Type B pancreatic cell (in vitro differentiated cells): ENCODE measurements at regions not wholly inside any gene's neighbourhood (a gene's known extent, or its start where the extent isn't known, plus 50 kb on each side); places are given as distances from the start of the nearest gene placed in this dataset.
A peak's percentile ranks its signal among the peaks of the same experiment; 100 is the strongest.

Source experiments
- DNase-seq: peaks from one replicate; pipeline ENCODE4 v3.0.0; 2021; ENCODE audit warnings: mixed read lengths; ENCODE audit not compliant: unreplicated experiment; ENCODE audit errors: extremely low spot score
- H3K27ac Mint-ChIP-seq: 2 replicates; pipeline ENCODE4 v1.8.0; 2021; ENCODE audit warnings: mild to moderate bottlenecking, mixed read lengths
- H3K27me3 Mint-ChIP-seq: 2 replicates; pipeline ENCODE4 v1.8.0; 2021; ENCODE audit warnings: mixed read lengths
- H3K36me3 Mint-ChIP-seq: 2 replicates; pipeline ENCODE4 v1.8.0; 2021; ENCODE audit warnings: mixed read lengths
- H3K4me1 Mint-ChIP-seq: one replicate; pipeline ENCODE4 v1.8.0; 2021; ENCODE audit warnings: mixed read lengths; ENCODE audit not compliant: unreplicated experiment
- H3K4me3 Mint-ChIP-seq: 2 replicates; pipeline ENCODE4 v1.8.0; 2021; ENCODE audit warnings: mild to moderate bottlenecking, mixed read lengths
- H3K9me3 Mint-ChIP-seq: 2 replicates; pipeline ENCODE4 v1.8.0; 2021; ENCODE audit warnings: mixed read lengths
- TF ChIP-seq, protein P1 (sequence below): fragments of 200-600 bp; sonication (generic); conservative IDR thresholded peaks from 2 replicates; pipeline ENCODE4 v1.5.0; 2021; ENCODE audit warnings: antibody characterized with exemption, mild to moderate bottlenecking

DNA sequence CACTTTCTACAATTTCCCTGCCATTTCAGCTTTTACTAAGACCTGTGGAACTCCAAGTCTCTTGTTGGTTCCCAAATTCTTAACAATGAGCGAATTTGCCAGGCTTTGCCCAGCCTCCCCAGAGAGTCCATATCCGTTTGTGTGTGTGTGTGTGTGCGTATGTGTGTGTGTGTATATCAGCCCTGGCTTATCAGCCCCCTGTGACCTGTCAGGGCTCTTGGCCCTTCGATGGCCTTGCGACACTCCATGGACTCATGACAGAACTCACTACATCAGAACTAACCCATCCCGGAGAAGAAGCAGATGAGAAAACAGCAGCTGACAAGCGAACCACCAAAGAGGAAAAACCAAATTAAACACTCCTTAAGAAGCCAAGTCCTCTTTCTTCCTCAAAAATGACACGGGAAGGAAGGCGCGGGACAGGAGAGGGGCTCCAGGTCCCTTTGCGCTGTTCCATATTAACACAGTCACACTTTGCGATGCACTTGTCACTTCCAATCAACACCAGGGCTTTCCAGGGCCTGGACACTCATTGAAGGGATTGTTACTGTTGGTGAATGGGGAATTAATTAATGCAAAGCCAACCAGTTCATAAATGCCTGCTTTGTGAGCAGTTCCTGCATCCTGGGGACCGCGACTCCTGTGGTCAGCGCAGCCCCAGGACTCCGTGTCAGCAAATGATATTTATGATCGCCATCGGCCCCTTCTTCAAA lies 524.0 kb downstream of the CD83 start:
- TF ChIP-seq, protein P1, sequence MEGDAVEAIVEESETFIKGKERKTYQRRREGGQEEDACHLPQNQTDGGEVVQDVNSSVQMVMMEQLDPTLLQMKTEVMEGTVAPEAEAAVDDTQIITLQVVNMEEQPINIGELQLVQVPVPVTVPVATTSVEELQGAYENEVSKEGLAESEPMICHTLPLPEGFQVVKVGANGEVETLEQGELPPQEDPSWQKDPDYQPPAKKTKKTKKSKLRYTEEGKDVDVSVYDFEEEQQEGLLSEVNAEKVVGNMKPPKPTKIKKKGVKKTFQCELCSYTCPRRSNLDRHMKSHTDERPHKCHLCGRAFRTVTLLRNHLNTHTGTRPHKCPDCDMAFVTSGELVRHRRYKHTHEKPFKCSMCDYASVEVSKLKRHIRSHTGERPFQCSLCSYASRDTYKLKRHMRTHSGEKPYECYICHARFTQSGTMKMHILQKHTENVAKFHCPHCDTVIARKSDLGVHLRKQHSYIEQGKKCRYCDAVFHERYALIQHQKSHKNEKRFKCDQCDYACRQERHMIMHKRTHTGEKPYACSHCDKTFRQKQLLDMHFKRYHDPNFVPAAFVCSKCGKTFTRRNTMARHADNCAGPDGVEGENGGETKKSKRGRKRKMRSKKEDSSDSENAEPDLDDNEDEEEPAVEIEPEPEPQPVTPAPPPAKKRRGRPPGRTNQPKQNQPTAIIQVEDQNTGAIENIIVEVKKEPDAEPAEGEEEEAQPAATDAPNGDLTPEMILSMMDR: no peak
- no peak for DNase-seq
- Mint-ChIP-seq H3K4me1 (peaks cover 38% of the 10 kb centered on the region), H3K36me3 (no peaks in the 10 kb centered on the region), H3K27ac (no peak overlapping the region), H3K9me3 (no peaks in the 10 kb centered on the region), H3K27me3 (peaks cover 37% of the 10 kb centered on the region), H3K4me3 (no peak overlapping the region)

DNA sequence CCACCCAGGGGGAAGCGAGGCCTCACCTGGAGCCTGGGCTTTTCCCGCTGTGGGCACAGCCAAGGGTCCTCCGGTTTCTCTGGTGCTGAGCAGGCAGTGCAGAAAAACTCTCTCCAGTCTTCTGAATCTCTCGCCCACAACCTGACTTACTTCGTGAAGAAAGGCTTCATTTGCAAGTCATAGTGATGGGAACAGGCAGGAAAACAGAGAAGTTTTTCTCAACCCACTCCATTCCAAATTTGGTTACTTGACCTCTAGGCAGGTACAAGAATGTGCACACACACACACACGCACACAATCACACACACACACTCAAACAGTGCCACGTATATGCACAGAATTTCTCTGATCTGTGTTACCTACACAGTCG lies 524.5 kb downstream of the CD83 start:
- Mint-ChIP-seq H3K36me3 (no peaks in the 10 kb centered on the region), H3K4me1 (peaks cover 38% of the 10 kb centered on the region), H3K27me3 (peaks cover 35% of the 10 kb centered on the region), H3K27ac (no peak overlapping the region), H3K4me3 (no peak overlapping the region), H3K9me3 (no peaks in the 10 kb centered on the region)
- TF ChIP-seq, protein P1: no peak
- no peak for DNase-seq

DNA sequence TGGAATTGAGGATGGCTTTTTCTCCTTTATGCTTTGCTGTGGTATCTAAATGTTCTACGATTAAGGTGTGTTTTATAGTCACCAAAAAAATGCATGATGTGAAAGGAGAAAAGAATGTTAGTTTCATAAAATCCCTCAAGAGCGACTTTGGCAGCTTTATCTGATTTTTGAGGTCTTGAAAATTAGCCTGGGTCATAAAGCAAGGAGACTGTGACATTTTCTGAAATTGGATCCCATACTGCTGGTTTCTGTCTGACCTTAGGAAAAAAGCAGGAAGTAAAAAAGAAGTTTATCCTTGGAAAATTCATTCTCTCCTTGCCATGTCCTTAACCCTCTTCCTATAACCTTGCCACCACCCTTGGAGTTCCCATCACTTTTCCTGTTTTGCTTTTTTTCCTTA lies 525.3 kb downstream of the CD83 start:
- H3K36me3 Mint-ChIP-seq: no peaks in the 10 kb centered on the region
- peak overlapping the region; percentile 36 for H3K4me3 Mint-ChIP-seq
- TF ChIP-seq, protein P1: no peak
- no peak for DNase-seq
- peaks cover 33% of the 10 kb centered on the region for H3K27me3 Mint-ChIP-seq
- H3K9me3 Mint-ChIP-seq: no peaks in the 10 kb centered on the region
- no peak overlapping the region for H3K27ac Mint-ChIP-seq
- peaks cover 38% of the 10 kb centered on the region for H3K4me1 Mint-ChIP-seq

DNA sequence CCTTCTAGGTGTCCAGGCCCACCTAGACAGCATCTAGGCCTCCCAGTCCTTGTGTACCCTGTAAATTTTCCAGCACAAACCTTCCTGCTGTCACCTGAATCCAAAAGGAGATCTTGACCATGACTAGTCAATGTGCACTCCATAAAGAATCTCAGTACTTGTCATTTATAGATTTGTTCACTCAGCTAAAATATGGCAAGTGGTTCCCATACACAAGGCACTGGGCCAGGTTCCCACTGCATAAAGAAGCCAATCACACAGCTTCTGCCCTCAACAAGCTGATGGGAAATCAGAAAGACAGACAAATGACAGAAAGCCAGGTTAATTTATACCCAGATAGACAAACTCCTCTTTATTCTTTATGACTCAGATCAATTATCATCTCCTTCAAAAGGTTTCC lies 526.8 kb downstream of the CD83 start:
- Mint-ChIP-seq H3K4me1 (peaks cover 28% of the 10 kb centered on the region), H3K27ac (no peak overlapping the region), H3K9me3 (peaks cover 7% of the 10 kb centered on the region), H3K36me3 (no peaks in the 10 kb centered on the region), H3K4me3 (no peak overlapping the region), H3K27me3 (peaks cover 24% of the 10 kb centered on the region)
- DNase-seq: no peak
- TF ChIP-seq, protein P1: no peak

DNA sequence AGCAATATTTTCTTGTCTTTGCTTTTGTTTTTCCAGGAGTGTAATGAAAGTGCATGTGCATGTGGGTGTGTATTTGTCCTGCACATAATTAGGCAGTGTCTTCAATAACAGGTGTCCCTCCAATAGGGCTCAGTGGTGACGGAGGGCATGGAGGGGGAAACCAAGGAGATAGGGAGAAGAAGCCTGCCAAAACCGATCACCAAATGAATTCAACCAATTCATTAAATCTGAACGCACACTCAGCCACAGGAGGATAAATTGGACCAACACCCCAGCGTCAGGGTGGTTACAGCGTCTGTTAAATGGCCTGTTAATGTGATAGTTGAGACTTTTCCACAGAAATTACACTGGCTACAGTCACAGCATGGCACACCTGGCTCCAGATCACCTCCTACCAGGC lies 527.6 kb downstream of the CD83 start:
- H3K27me3 Mint-ChIP-seq: peaks cover 19% of the 10 kb centered on the region
- peaks cover 21% of the 10 kb centered on the region for H3K4me1 Mint-ChIP-seq
- TF ChIP-seq, protein P1: no peak
- peaks cover 7% of the 10 kb centered on the region for H3K9me3 Mint-ChIP-seq
- no peak overlapping the region for H3K27ac Mint-ChIP-seq
- H3K4me3 Mint-ChIP-seq: no peak overlapping the region
- H3K36me3 Mint-ChIP-seq: no peaks in the 10 kb centered on the region
- no peak for DNase-seq
